Memory B cell (primary cell): ENCODE measurements at regions not wholly inside any gene's neighbourhood (a gene's known extent, or its start where the extent isn't known, plus 50 kb on each side); places are given as distances from the start of the nearest gene placed in this dataset.
"Not testable (repeated sequence)": the region's sequence is repeated elsewhere in the genome, so short reads cannot be mapped to it uniquely, and the experiment has no call there.

Source experiments
- ATAC-seq: fragments of 150-1000 bp; cut with Tn5 transposase; 2 replicates; pipeline ENCODE4 v1.10.0; 2021; ENCODE audit warnings: low read depth, mild to moderate bottlenecking, moderate library complexity
- DNase-seq, 2 donors: peaks; one replicate each; pipeline ENCODE4 v3.0.0; 2022; ENCODE audit warnings: low spot score in 2 of 2
- H3K27ac Mint-ChIP-seq: one replicate; pipeline ENCODE4 v1.8.0; 2022; ENCODE audit warnings: mild to moderate bottlenecking, moderate library complexity, mixed read lengths
- H3K27me3 Mint-ChIP-seq: one replicate; pipeline ENCODE4 v1.8.0; 2022; ENCODE audit warnings: mixed read lengths
- H3K36me3 Mint-ChIP-seq: one replicate; pipeline ENCODE4 v1.8.0; 2022; ENCODE audit warnings: mild to moderate bottlenecking, mixed read lengths
- H3K4me1 Mint-ChIP-seq: one replicate; pipeline ENCODE4 v1.8.0; 2022; ENCODE audit warnings: mixed read lengths
- H3K4me3 Mint-ChIP-seq: one replicate; pipeline ENCODE4 v1.8.0; 2022; ENCODE audit warnings: mild to moderate bottlenecking, moderate library complexity, mixed read lengths
- H3K9me3 Mint-ChIP-seq: one replicate; pipeline ENCODE4 v1.8.0; 2022; ENCODE audit warnings: mixed read lengths

GRCh38 chr18:53861185-53861584 lies 363.3 kb downstream of the MBD2 start:
- H3K9me3 Mint-ChIP-seq: peaks cover 1% of the 10 kb centered on the region
- no peaks in the 10 kb centered on the region for H3K27me3 Mint-ChIP-seq
- no peak overlapping the region for H3K27ac Mint-ChIP-seq
- H3K4me3 Mint-ChIP-seq: no peak overlapping the region
- no peaks in the 10 kb centered on the region for H3K4me1 Mint-ChIP-seq
- DNase-seq: no peak
- no peak for ATAC-seq
- no peaks in the 10 kb centered on the region for H3K36me3 Mint-ChIP-seq

GRCh38 chr18:53859764-53860163 lies 364.7 kb downstream of the MBD2 start:
- Mint-ChIP-seq H3K36me3 (no peaks in the 10 kb centered on the region), H3K27ac (no peak overlapping the region), H3K4me1 (no peaks in the 10 kb centered on the region), H3K9me3 (peaks cover 1% of the 10 kb centered on the region), H3K4me3 (no peak overlapping the region), H3K27me3 (no peaks in the 10 kb centered on the region)
- no peak for DNase-seq
- ATAC-seq: no peak

- peaks cover 6% of the 10 kb centered on the region for H3K27me3 Mint-ChIP-seq
- no peak for ATAC-seq
Measured at GRCh38 chr18:53850902-53851301, 373.6 kb downstream of the MBD2 start.

GRCh38 chr18:53843763-53844162 lies 380.7 kb downstream of the MBD2 start:
- H3K27me3 Mint-ChIP-seq: no peaks in the 10 kb centered on the region
- ATAC-seq (no peak), DNase-seq (no peak)
- H3K27ac Mint-ChIP-seq: no peak overlapping the region
- no peak overlapping the region for H3K4me3 Mint-ChIP-seq
- H3K36me3 Mint-ChIP-seq: no peaks in the 10 kb centered on the region
- peaks cover 1% of the 10 kb centered on the region for H3K9me3 Mint-ChIP-seq
- H3K4me1 Mint-ChIP-seq: no peaks in the 10 kb centered on the region

More at GRCh38 chr18:53850902-53851301, 373.6 kb downstream of the MBD2 start:
- Mint-ChIP-seq H3K36me3 (no peaks in the 10 kb centered on the region), H3K9me3 (peaks cover 3% of the 10 kb centered on the region), H3K27ac (no peak overlapping the region), H3K4me1 (no peaks in the 10 kb centered on the region), H3K4me3 (no peak overlapping the region)
- no peak for DNase-seq

GRCh38 chr18:53843113-53843760 lies 381.2 kb downstream of the MBD2 start:
- H3K27ac Mint-ChIP-seq: no peak overlapping the region
- ATAC-seq: no peak
- H3K36me3 Mint-ChIP-seq: no peaks in the 10 kb centered on the region
- no peaks in the 10 kb centered on the region for H3K27me3 Mint-ChIP-seq
- DNase-seq: no peak
- H3K4me1 Mint-ChIP-seq: no peaks in the 10 kb centered on the region
- no peak overlapping the region for H3K4me3 Mint-ChIP-seq
- H3K9me3 Mint-ChIP-seq: peaks cover 1% of the 10 kb centered on the region

- Mint-ChIP-seq H3K4me3 (no peak overlapping the region), H3K27me3 (no peaks in the 10 kb centered on the region), H3K9me3 (peaks cover 2% of the 10 kb centered on the region), H3K4me1 (no peaks in the 10 kb centered on the region), H3K36me3 (no peaks in the 10 kb centered on the region), H3K27ac (no peak overlapping the region)
- DNase-seq (no peak), ATAC-seq (no peak)
Measured at GRCh38 chr18:53838746-53839145, 385.7 kb downstream of the MBD2 start.

- not testable (repeated sequence) for ATAC-seq, H3K4me3 Mint-ChIP-seq, H3K4me1 Mint-ChIP-seq, H3K27me3 Mint-ChIP-seq, DNase-seq, H3K9me3 Mint-ChIP-seq, H3K36me3 Mint-ChIP-seq, H3K27ac Mint-ChIP-seq
Measured at GRCh38 chr18:53821141-53821540, 403.3 kb downstream of the MBD2 start.

GRCh38 chr18:53819671-53820070 lies 404.8 kb downstream of the MBD2 start:
- no peak for ATAC-seq
- H3K4me1 Mint-ChIP-seq: no peaks in the 10 kb centered on the region
- H3K4me3 Mint-ChIP-seq: no peak overlapping the region
- H3K27ac Mint-ChIP-seq: no peak overlapping the region
- peaks cover 2% of the 10 kb centered on the region for H3K27me3 Mint-ChIP-seq
- H3K9me3 Mint-ChIP-seq: peaks cover 1% of the 10 kb centered on the region
- DNase-seq: no peak
- H3K36me3 Mint-ChIP-seq: no peaks in the 10 kb centered on the region

- DNase-seq: no peak
- Mint-ChIP-seq H3K27me3 (peaks cover 2% of the 10 kb centered on the region), H3K9me3 (peaks cover 1% of the 10 kb centered on the region), H3K36me3 (no peaks in the 10 kb centered on the region), H3K27ac (no peak overlapping the region), H3K4me1 (no peaks in the 10 kb centered on the region), H3K4me3 (no peak overlapping the region)
- no peak for ATAC-seq
Measured at GRCh38 chr18:53819174-53819573, 405.3 kb downstream of the MBD2 start.

DNA sequence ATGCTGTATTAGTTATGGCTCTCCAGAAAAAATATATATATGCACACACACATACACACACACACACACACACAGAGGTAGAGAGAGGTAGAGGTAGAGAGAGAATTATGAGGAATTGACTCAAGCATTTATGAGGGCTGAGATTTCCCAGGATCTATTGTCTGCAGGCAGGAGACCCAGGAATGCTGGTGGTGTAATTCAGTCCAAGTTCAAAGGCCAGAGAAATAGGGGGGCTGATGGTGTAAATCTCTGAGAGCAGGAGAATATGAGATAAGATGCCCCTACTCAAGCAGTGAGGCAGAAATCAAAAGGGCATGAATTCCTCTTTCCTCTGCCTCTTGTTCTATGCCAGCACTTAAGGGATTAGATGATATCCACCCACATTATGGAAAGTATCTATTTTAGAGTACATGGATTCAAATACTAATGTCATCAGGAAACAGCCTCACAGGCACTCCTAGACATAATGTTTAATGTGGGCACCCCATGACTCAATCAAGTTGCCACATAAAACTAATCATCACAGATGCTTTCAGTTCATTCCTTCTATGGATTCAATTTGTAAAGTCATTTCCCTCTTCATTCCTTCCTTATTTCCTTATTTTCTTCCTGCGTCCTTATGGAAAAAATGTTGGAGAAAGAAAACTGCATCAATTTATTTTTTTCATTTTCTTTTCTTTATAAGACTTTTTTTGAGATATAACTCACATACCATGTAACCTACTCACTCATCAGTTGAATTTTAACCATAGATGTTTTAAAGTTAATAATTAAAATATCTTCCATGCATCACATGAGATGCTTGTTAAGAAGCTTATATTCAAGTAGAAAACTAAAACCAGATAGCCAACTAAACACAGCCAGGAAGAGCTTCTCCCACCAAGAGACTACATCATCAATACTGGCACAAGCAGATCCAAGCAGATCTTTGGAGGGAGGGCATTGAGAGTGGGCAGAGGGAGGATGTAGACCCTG lies 406.2 kb downstream of the MBD2 start:
- no peaks in the 10 kb centered on the region for H3K4me1 Mint-ChIP-seq
- H3K9me3 Mint-ChIP-seq: peaks cover 1% of the 10 kb centered on the region
- no peak overlapping the region for H3K4me3 Mint-ChIP-seq
- ATAC-seq (no peak), DNase-seq (no peak)
- H3K27me3 Mint-ChIP-seq: peaks cover 2% of the 10 kb centered on the region
- H3K27ac Mint-ChIP-seq: no peak overlapping the region
- H3K36me3 Mint-ChIP-seq: no peaks in the 10 kb centered on the region

GRCh38 chr18:53800171-53800570 lies 424.3 kb downstream of the MBD2 start:
- Mint-ChIP-seq H3K9me3 (peaks cover 12% of the 10 kb centered on the region), H3K36me3 (no peaks in the 10 kb centered on the region), H3K27me3 (no peaks in the 10 kb centered on the region), H3K4me1 (no peaks in the 10 kb centered on the region), H3K27ac (no peak overlapping the region), H3K4me3 (no peak overlapping the region)
- no peak for DNase-seq
- no peak for ATAC-seq

DNA sequence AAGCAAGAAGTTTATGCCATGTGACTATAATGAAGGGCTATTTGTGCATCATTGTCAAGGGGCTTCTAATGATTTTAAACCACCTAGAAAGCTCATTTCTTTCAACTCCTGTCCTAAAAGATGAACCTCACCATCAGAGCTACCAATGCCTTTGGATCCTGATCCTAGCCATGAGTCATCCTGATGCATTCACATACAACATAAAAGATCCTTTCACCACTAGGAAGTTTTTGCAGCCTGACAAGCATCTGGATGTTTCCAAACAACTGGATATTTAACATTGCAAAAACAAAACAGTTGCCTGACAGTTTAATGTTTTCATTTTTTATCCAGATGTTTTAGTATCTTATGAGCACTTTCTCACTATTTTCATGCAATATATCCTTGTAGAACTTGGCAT lies 425.3 kb downstream of the MBD2 start:
- H3K27ac Mint-ChIP-seq: no peak overlapping the region
- no peaks in the 10 kb centered on the region for H3K4me1 Mint-ChIP-seq
- ATAC-seq (no peak), DNase-seq (no peak)
- peaks cover 11% of the 10 kb centered on the region for H3K9me3 Mint-ChIP-seq
- no peaks in the 10 kb centered on the region for H3K27me3 Mint-ChIP-seq
- H3K4me3 Mint-ChIP-seq: no peak overlapping the region
- H3K36me3 Mint-ChIP-seq: no peaks in the 10 kb centered on the region

DNA sequence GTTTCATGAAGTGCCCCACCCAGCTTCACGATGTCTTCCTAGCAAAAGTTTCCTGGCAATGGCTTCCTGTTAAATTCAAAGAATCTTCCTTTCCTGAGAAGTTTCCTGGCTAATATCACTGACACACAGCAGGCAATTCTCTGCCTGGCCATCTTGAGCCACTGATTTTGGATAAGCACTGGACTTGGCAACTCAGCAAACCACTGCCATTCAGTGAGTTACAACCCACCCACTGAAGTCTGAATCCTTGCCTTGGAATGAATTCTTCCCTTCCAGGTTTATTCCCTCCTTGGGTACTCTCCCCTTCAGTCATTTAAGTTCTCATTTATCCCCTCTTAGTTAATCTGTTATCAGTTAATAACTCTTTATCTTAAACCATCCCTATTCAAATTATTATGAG lies 426.0 kb downstream of the MBD2 start:
- no peaks in the 10 kb centered on the region for H3K36me3 Mint-ChIP-seq
- H3K27me3 Mint-ChIP-seq: no peaks in the 10 kb centered on the region
- no peak overlapping the region for H3K4me3 Mint-ChIP-seq
- H3K27ac Mint-ChIP-seq: no peak overlapping the region
- ATAC-seq (no peak), DNase-seq (no peak)
- peaks cover 11% of the 10 kb centered on the region for H3K9me3 Mint-ChIP-seq
- no peaks in the 10 kb centered on the region for H3K4me1 Mint-ChIP-seq

GRCh38 chr18:53797998-53798495 lies 426.4 kb downstream of the MBD2 start:
- Mint-ChIP-seq H3K9me3 (peaks cover 11% of the 10 kb centered on the region), H3K4me3 (no peak overlapping the region), H3K27me3 (no peaks in the 10 kb centered on the region), H3K36me3 (no peaks in the 10 kb centered on the region), H3K4me1 (no peaks in the 10 kb centered on the region), H3K27ac (no peak overlapping the region)
- no peak for ATAC-seq
- no peak for DNase-seq
